ENCODE measurements at regions not wholly inside any gene's neighbourhood (a gene's known extent, or its start where the extent isn't known, plus 50 kb on each side); places are given as distances from the start of the nearest gene placed in this dataset.
"Not testable (repeated sequence)": the region's sequence is repeated elsewhere in the genome, so short reads cannot be mapped to it uniquely, and the experiment has no call there.

- Mint-ChIP-seq H3K4me1 (peaks cover 0 to 2% of the 10 kb centered on the region in 2 donors), H3K36me3 (no peaks in the 10 kb centered on the region), H3K4me3 (no peak overlapping the region), H3K27ac (no peak overlapping the region), H3K9me3 (no peaks in the 10 kb centered on the region), H3K27me3 (no peaks in the 10 kb centered on the region)
- no peak for DNase-seq
- ATAC-seq (replicated peaks): no peak
Observed at GRCh38 chr6:141394125-141394536, 738.6 kb upstream of the GJE1 start.

DNA sequence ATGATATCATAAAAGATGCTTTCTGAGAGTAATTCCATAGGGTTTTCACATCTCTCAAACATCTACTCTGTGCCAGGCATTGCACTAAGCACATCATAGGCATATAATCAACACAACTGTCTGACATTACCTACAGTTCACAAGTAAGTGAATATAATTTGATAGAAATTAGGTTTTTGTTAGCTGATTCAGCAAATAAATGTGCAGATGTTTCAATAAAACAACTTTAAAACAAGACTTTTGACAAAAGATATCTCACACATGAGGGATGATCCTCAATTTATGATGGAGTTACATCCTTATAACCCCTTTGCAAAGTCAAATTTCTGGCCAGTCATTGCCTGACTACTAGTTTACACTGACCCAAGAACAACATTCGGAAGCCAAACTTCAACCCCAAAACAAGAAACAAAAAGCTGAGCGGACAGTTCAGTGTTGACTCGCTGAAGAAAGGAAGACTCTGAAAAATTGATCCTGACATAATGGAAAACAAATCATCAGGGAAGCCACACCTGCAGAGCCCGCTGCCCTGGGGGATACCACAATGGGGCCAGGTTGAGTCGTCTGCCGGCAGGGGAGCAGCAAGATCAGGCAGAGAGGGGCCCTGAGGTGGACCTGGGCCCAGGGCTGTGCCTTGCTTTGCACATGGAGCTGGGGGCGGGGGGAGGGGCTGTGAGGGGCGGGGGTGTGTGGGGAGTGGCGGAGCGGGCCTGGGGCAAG, 739.2 kb upstream of the GJE1 start:
- Mint-ChIP-seq H3K27ac (no peak overlapping the region), H3K4me3 (no peak overlapping the region), H3K4me1 (peaks cover 0 to 2% of the 10 kb centered on the region in 2 donors), H3K36me3 (no peaks in the 10 kb centered on the region), H3K27me3 (no peaks in the 10 kb centered on the region), H3K9me3 (no peaks in the 10 kb centered on the region)
- no peak for ATAC-seq (replicated peaks)
- no peak for DNase-seq

- not testable (repeated sequence) for ATAC-seq (replicated peaks); H3K4me1 Mint-ChIP-seq; H3K4me3 Mint-ChIP-seq; H3K27ac Mint-ChIP-seq; H3K36me3 Mint-ChIP-seq; H3K9me3 Mint-ChIP-seq; DNase-seq; H3K27me3 Mint-ChIP-seq
Observed at GRCh38 chr6:141391135-141391534, 741.6 kb upstream of the GJE1 start.

DNA sequence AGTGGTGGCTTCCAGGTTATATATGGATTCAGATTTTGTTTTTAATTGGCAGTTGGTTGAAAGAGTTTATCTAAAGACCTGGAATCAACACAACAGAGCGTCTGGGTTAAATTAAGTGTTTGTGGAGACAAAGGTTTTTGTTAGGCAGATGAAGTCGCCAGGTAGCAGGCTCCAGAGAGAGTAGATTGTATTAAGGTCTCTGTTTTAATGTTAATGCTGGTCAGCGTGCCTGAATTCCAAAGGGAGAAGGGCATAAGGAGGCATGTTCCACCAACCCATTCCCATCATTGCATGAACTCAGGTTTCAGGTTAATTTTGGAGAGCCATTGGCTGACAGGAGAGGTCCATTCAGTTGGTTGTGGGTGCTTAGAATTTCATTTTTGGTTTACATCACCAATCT, 744.1 kb upstream of the GJE1 start:
- H3K4me1 Mint-ChIP-seq: peaks cover 0 to 4% of the 10 kb centered on the region in 2 donors
- ATAC-seq (replicated peaks) (no peak), DNase-seq (no peak)
- H3K4me3 Mint-ChIP-seq: no peak overlapping the region
- H3K27ac Mint-ChIP-seq: no peak overlapping the region
- H3K9me3 Mint-ChIP-seq: no peaks in the 10 kb centered on the region
- H3K27me3 Mint-ChIP-seq: peaks cover 0 to 4% of the 10 kb centered on the region in 2 donors
- H3K36me3 Mint-ChIP-seq: no peaks in the 10 kb centered on the region

- Mint-ChIP-seq H3K4me3 (no peak overlapping the region), H3K4me1 (no peaks in the 10 kb centered on the region), H3K27ac (no peak overlapping the region), H3K36me3 (no peaks in the 10 kb centered on the region), H3K27me3 (no peaks in the 10 kb centered on the region), H3K9me3 (peaks cover 0 to 2% of the 10 kb centered on the region in 2 donors)
- DNase-seq (no peak), ATAC-seq (replicated peaks) (no peak)
Observed at GRCh38 chr6:141370438-141370837, 762.3 kb upstream of the GJE1 start.

DNA sequence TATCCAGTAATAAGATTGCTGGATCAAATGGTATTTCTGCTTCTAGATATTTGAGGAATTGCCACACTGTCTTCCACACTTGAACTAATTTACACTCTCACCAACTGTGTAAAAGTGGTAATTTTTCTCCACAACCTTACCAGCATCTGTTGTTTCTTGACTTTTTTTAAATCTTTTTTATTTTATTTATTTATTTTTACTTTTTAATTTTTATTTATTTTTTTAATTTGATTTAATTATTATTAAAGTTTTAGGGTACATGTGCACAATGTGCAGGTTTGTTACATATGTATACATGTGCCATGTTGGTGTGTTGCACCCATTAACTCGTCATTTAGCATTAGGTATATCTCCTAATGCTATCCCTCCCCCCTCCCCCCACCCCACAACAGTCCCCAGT, 765.9 kb upstream of the GJE1 start:
- not testable (repeated sequence) for H3K27me3 Mint-ChIP-seq; DNase-seq; ATAC-seq (replicated peaks); H3K9me3 Mint-ChIP-seq; H3K36me3 Mint-ChIP-seq; H3K4me3 Mint-ChIP-seq; H3K27ac Mint-ChIP-seq; H3K4me1 Mint-ChIP-seq

DNA sequence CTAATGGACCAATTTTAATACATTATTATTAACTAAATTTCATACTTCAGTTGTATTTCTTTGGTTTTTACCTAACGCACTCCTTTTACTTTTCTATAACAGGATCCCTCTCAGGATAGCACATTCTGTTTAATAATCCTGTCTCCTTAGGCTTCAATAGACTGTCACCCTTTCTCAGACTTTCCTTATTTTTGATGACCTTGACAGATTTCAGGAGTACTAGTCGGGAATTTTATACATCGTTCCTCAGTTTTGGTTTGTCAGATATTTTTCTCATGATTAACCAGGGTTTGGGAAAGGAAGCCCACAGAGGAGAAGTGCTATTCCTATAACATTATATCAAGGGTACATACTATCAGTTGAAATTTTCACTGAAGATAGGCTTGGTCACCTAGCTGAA, 768.0 kb upstream of the GJE1 start:
- H3K4me1 Mint-ChIP-seq: peaks cover 4 to 9% of the 10 kb centered on the region in 2 donors
- H3K9me3 Mint-ChIP-seq: no peaks in the 10 kb centered on the region
- no peak for ATAC-seq (replicated peaks)
- H3K27ac Mint-ChIP-seq: no peak overlapping the region
- no peak overlapping the region for H3K4me3 Mint-ChIP-seq
- DNase-seq: no peak
- H3K27me3 Mint-ChIP-seq: no peaks in the 10 kb centered on the region
- H3K36me3 Mint-ChIP-seq: no peaks in the 10 kb centered on the region

GRCh38 chr6:141364232-141364631, 768.5 kb upstream of the GJE1 start:
- no peak for DNase-seq
- Mint-ChIP-seq H3K36me3 (no peaks in the 10 kb centered on the region), H3K9me3 (no peaks in the 10 kb centered on the region)

DNA sequence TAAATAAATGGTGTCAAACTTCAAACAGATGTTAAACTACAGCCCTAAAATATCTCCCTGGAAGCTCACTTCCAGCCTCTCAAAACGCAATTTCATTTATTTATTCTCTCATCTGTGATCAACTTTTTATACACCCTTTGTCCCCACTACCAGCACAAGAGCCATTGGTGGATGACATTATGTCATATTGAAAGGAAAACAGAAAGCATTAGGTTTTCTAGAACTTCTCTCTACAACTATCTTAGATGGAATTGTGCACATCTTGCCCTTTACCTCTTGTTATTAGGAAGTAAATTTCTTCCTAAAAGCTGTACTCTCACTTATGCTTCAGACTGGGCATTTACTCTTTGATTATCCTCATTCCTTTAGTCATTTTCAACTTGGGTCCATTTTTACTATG, 771.2 kb upstream of the GJE1 start:
- Mint-ChIP-seq H3K9me3 (peaks cover 5 to 10% of the 10 kb centered on the region in 2 donors), H3K4me1 (peaks cover 7 to 23% of the 10 kb centered on the region in 2 donors), H3K27ac (no peak overlapping the region), H3K36me3 (no peaks in the 10 kb centered on the region), H3K4me3 (no peak overlapping the region), H3K27me3 (no peaks in the 10 kb centered on the region)
- ATAC-seq (replicated peaks) (no peak), DNase-seq (no peak)

More at GRCh38 chr6:141364232-141364631, 768.5 kb upstream of the GJE1 start:
- no peak overlapping the region for H3K4me3 Mint-ChIP-seq
- H3K4me1 Mint-ChIP-seq: peaks cover 4 to 14% of the 10 kb centered on the region in 2 donors
- no peak overlapping the region for H3K27ac Mint-ChIP-seq
- ATAC-seq (replicated peaks): no peak
- no peaks in the 10 kb centered on the region for H3K27me3 Mint-ChIP-seq

DNA sequence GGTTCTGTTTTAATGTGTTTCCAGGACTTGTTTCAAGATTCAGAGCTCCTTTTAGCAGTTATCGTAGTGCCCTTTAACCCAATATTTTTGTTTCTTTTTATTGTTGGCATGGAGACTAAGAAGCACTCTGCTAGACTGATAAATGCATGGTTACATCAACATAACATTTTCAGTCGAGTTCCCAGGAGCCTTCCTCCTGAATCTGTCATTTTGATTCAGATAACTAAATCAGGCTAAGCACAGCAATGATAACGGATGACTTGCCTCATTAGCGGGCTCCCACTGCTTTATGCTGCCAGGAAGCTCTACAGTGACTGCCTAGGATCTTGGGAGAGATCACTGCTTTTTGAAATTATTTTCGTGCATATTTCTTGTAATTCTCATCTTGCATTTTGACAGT, 772.8 kb upstream of the GJE1 start:
- DNase-seq (no peak), ATAC-seq (replicated peaks) (no peak)
- Mint-ChIP-seq H3K27ac (no peak overlapping the region), H3K27me3 (no peaks in the 10 kb centered on the region), H3K4me1 (peaks cover 7 to 23% of the 10 kb centered on the region in 2 donors), H3K36me3 (no peaks in the 10 kb centered on the region), H3K4me3 (no peak overlapping the region), H3K9me3 (peaks cover 6 to 10% of the 10 kb centered on the region in 2 donors)

- Mint-ChIP-seq H3K27ac (no peak overlapping the region), H3K9me3 (peaks cover 6 to 10% of the 10 kb centered on the region in 2 donors), H3K27me3 (no peaks in the 10 kb centered on the region), H3K36me3 (no peaks in the 10 kb centered on the region), H3K4me3 (no peak overlapping the region), H3K4me1 (peaks cover 3 to 11% of the 10 kb centered on the region in 2 donors)
- DNase-seq: no peak
- ATAC-seq (replicated peaks): no peak
Observed at GRCh38 chr6:141354191-141354955, 778.4 kb upstream of the GJE1 start.

GRCh38 chr6:141351721-141352120, 781.0 kb upstream of the GJE1 start:
- Mint-ChIP-seq H3K4me1 (no peaks in the 10 kb centered on the region), H3K36me3 (no peaks in the 10 kb centered on the region), H3K4me3 (no peak overlapping the region), H3K9me3 (peaks cover 0 to 3% of the 10 kb centered on the region in 2 donors), H3K27ac (no peak overlapping the region), H3K27me3 (no peaks in the 10 kb centered on the region)
- no peak for ATAC-seq (replicated peaks)
- no peak for DNase-seq

GRCh38 chr6:141349710-141350109, 783.0 kb upstream of the GJE1 start:
- no peaks in the 10 kb centered on the region for H3K9me3 Mint-ChIP-seq
- H3K27ac Mint-ChIP-seq: no peak overlapping the region
- ATAC-seq (replicated peaks) (no peak), DNase-seq (no peak)
- no peaks in the 10 kb centered on the region for H3K4me1 Mint-ChIP-seq
- H3K27me3 Mint-ChIP-seq: no peaks in the 10 kb centered on the region
- H3K4me3 Mint-ChIP-seq: no peak overlapping the region
- H3K36me3 Mint-ChIP-seq: no peaks in the 10 kb centered on the region

DNA sequence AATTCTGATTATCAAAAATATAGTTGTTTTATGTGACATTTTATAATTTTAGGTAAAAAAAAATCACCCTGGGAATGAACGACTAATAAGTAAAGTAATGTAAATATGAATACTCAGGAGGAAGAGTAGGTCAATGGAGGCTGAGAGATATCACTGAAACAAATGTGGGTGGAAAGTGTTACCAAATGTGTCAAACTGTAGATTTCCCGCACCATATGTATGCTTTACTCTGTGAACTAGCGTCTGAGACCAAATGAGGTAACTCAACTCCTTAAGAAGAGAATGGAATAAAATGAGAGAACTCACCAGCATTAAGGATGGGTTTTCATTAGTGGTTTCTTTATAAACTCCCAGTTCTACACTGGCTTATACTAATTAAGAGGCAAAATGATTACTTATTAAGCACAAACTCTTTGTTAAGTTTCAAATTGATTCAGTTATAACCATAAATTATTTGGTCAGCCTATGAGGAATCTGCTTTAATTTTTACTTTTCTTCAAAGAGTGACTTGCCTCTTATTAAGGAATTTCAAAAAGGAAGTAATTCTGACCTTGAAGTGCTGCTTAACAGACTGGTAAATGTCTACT, 784.7 kb upstream of the GJE1 start:
- no peak overlapping the region for H3K27ac Mint-ChIP-seq
- H3K9me3 Mint-ChIP-seq: no peaks in the 10 kb centered on the region
- H3K4me3 Mint-ChIP-seq: no peak overlapping the region
- DNase-seq: no peak
- H3K36me3 Mint-ChIP-seq: no peaks in the 10 kb centered on the region
- no peak for ATAC-seq (replicated peaks)
- no peaks in the 10 kb centered on the region for H3K27me3 Mint-ChIP-seq
- no peaks in the 10 kb centered on the region for H3K4me1 Mint-ChIP-seq

DNA sequence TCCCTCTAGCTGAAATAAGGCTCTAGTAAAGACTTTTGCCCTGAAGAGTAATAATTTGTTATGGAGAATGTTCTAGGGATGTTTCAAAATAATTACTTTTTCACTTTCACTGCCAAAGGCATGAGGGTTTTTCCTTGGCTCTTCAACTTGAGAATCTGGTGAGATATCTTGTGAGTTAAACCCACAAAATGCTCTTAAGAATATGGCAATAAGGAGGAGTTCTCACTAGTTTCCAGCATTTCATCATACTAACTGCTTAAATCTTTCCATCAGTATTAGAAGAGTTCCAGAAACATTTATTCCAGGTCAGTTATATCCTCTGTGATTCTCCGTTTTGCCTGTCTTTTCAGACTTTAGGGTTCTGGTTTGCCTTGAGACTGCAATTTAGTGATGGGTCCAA, 785.6 kb upstream of the GJE1 start:
- ATAC-seq (replicated peaks): no peak
- no peak for DNase-seq
- Mint-ChIP-seq H3K9me3 (no peaks in the 10 kb centered on the region), H3K27ac (no peak overlapping the region), H3K36me3 (no peaks in the 10 kb centered on the region), H3K4me1 (no peaks in the 10 kb centered on the region), H3K4me3 (no peak overlapping the region), H3K27me3 (no peaks in the 10 kb centered on the region)

Data from stimulated activated naive B cell treated with anti-CD40 and anti-IgM and Interleukin-4, amounts not matched to agents 10 μg/mL and 1 μg/mL and 100 μg/mL, for 72 hours (primary cell).